HCT116 (cell line): ENCODE measurements at regions not wholly inside any gene's neighbourhood (a gene's known extent, or its start where the extent isn't known, plus 50 kb on each side); places are given as distances from the start of the nearest gene placed in this dataset.

ENCODE experiments used
- ATAC-seq: fragments of 200-7000 bp; cut with Tn5 transposase; 2 replicates; pipeline ENCODE4 v1.9.1; 2020; ENCODE audit warnings: mild to moderate bottlenecking, moderate library complexity
- BruUV-seq: library from RNA; stranded (reverse); fragments of 400-500 nt; replicated peaks from 2 replicates; lab custom pipeline; 2021; lab: Mats Ljungman, UMichigan
- CTCF ChIA-PET: fragments of 300-600 bp; sonication (Branson Sonifier 250); formaldehyde crosslinking; loops from one replicate; lab custom pipeline; 2021; ENCODE audit warnings: antibody characterized with exemption; lab: Charles Lee
- POLR2A ChIA-PET: fragments of 300-600, 350-600 bp; sonication (Branson Sonifier 250); formaldehyde crosslinking; loops from one replicate; lab custom pipeline; 2021; ENCODE audit warnings: antibody characterized with exemption; lab: Charles Lee
- RAD21 ChIA-PET, 2 experiments: fragments of 300-600 bp; sonication (Branson Sonifier 250); formaldehyde crosslinking; loops; one replicate each; lab custom pipeline; 2023; ENCODE audit warnings: low total read pairs in 2 of 2; ENCODE audit not compliant: uncharacterized antibody in 2 of 2, unreplicated experiment in 2 of 2, low non-redundant PET in 1 of 2; lab: Charles Lee
- DNase-seq: peaks from one replicate; pipeline ENCODE4 v3.0.0-alpha.2; 2010; ENCODE audit warnings: low read depth, low spot score
- H2AFZ ChIP-seq: fragments of 200-600 bp; shearing (Covaris generic), sonication (generic); 2 replicates; pipeline ENCODE4 v1.6.1; 2017; ENCODE audit warnings: low read depth, mixed run types, mixed read lengths, antibody characterized with exemption, low read length; ENCODE audit not compliant: poor library complexity, severe bottlenecking
- H3K27ac ChIP-seq: 2 replicates; pipeline ENCODE4 v1.5.1; 2012; ENCODE audit warnings: low read depth, low read length
- H3K27me3 ChIP-seq: fragments of 200-600 bp; sonication (generic); 2 replicates; pipeline ENCODE4 v1.6.1; 2016; ENCODE audit warnings: mixed run types, low read length, mixed read lengths; ENCODE audit not compliant: insufficient read depth
- H3K36me3 ChIP-seq, 2 experiments: fragments of 200-500 bp in 1 of 2; fragments of 200-600 bp in 1 of 2; sonication (Bioruptor generic) in 1 of 2; sonication (generic) in 1 of 2; 2 replicates each; pipeline versions ENCODE4 v1.5.1 to v1.6.1; 2014 to 2016; ENCODE audit warnings: low read length in 2 of 2, inconsistent platforms in 1 of 2, mixed read lengths in 1 of 2, mixed run types in 1 of 2; ENCODE audit not compliant: insufficient read depth in 2 of 2, control insufficient read depth in 1 of 2
- H3K4me1 ChIP-seq, 2 experiments: fragments of 200-600 bp in 1 of 2; sonication (generic) in 1 of 2; 2 replicates each; pipeline versions ENCODE4 v1.5.1 to v1.6.1; 2012 to 2017; ENCODE audit warnings: low read length in 2 of 2, inconsistent platforms in 1 of 2, mild to moderate bottlenecking in 1 of 2, mixed read lengths in 1 of 2, mixed run types in 1 of 2, moderate library complexity in 1 of 2; ENCODE audit not compliant: insufficient read depth in 2 of 2, control insufficient read depth in 1 of 2
- H3K4me2 ChIP-seq: fragments of 200-600 bp; sonication (generic); 2 replicates; pipeline ENCODE4 v1.6.1; 2017; ENCODE audit warnings: mixed run types, low read length, mixed read lengths
- H3K4me3 ChIP-seq, 2 experiments: fragments of 200-600 bp in 1 of 2; sonication (generic) in 1 of 2; replicated peaks in 1 of 2; 2 replicates each; pipeline ENCODE4 v1.5.1; 2011 to 2016; ENCODE audit warnings: low read length in 2 of 2, control low read depth in 1 of 2, low read depth in 1 of 2, mild to moderate bottlenecking in 1 of 2, mixed read lengths in 1 of 2, mixed run types in 1 of 2
- H3K79me2 ChIP-seq: fragments of 200-600 bp; sonication (generic); 2 replicates; pipeline ENCODE4 v1.6.1; 2017; ENCODE audit warnings: mild to moderate bottlenecking, mixed run types, low read length, moderate library complexity, mixed read lengths; ENCODE audit not compliant: insufficient read depth
- H3K9ac ChIP-seq: fragments of 200-600 bp; sonication (generic); 2 replicates; pipeline ENCODE4 v1.6.1; 2016; ENCODE audit warnings: low read length, mixed read lengths
- H3K9me2 ChIP-seq: fragments of 200-600 bp; sonication (generic), shearing (Covaris generic); 2 replicates; pipeline ENCODE4 v1.6.1; 2017; ENCODE audit warnings: mixed run types, mild to moderate bottlenecking, moderate library complexity; ENCODE audit not compliant: insufficient read depth
- H3K9me3 ChIP-seq, 2 experiments: fragments of 200-500 bp in 1 of 2; fragments of 200-600 bp in 1 of 2; sonication (Bioruptor generic) in 1 of 2; sonication (generic) in 1 of 2; 2 replicates each; pipeline ENCODE4 v1.6.1; 2014 to 2017; ENCODE audit warnings: low read length in 2 of 2, mixed read lengths in 2 of 2, inconsistent platforms in 1 of 2, low read depth in 1 of 2, mild to moderate bottlenecking in 1 of 2, mixed run types in 1 of 2, moderate library complexity in 1 of 2; ENCODE audit not compliant: control insufficient read depth in 1 of 2, insufficient read depth in 1 of 2
- H4K20me1 ChIP-seq: fragments of 200-600 bp; sonication (generic), shearing (Covaris generic); 2 replicates; pipeline ENCODE4 v1.6.1; 2017; ENCODE audit warnings: mixed run types, mild to moderate bottlenecking, moderate library complexity; ENCODE audit not compliant: insufficient read depth
- CEBPB ChIP-seq: IDR thresholded peaks from 2 replicates; pipeline ENCODE4 v1.6.1; 2012; ENCODE audit warnings: low read depth
- ELF1 ChIP-seq: IDR thresholded peaks from 2 replicates; pipeline ENCODE4 v1.6.1; 2012; ENCODE audit warnings: low read depth, borderline replicate concordance
- EZH2 ChIP-seq: fragments of 200-600 bp; sonication (generic); IDR thresholded peaks from 2 replicates; pipeline ENCODE4 v1.6.1; 2017; ENCODE audit warnings: antibody characterized with exemption, mixed run types
- POLR2A ChIP-seq: IDR thresholded peaks from 2 replicates; pipeline ENCODE4 v1.7.0; 2011; ENCODE audit warnings: borderline replicate concordance; ENCODE audit not compliant: insufficient read depth, insufficient read length; ENCODE audit errors: extremely low read depth
- RAD21 ChIP-seq: IDR thresholded peaks from 2 replicates; pipeline ENCODE4 v1.6.1; 2012; ENCODE audit warnings: low read depth, mild to moderate bottlenecking
- SP1 ChIP-seq: IDR thresholded peaks from 2 replicates; pipeline ENCODE4 v1.6.1; 2012; ENCODE audit warnings: low read depth
- YY1 ChIP-seq: IDR thresholded peaks from 2 replicates; pipeline ENCODE4 v1.6.1; 2011; ENCODE audit warnings: low read length, low read depth, moderate library complexity, mild to moderate bottlenecking; ENCODE audit not compliant: insufficient replicate concordance; ENCODE audit errors: extremely low read depth
- ZNF274 ChIP-seq: fragments of 200-500 bp; sonication (Bioruptor generic); IDR thresholded peaks from 2 replicates; pipeline ENCODE4 v1.6.1; 2014; ENCODE audit warnings: mild to moderate bottlenecking, low read depth, low read length, inconsistent platforms
- intact Hi-C: fragments of 100-400 bp; cut with micrococcal nuclease; formaldehyde crosslinking; loops from 2 replicates; pipeline ENCODE4 v1.10.0; 2022

- no peak overlapping the region for H3K27ac ChIP-seq
- POLR2A ChIA-PET, result no interaction called here
- H3K9me2 ChIP-seq, result no peaks in the 10 kb centered on the region
- no peak overlapping the region for H2AFZ ChIP-seq
- RAD21 ChIA-PET, result no interaction called here
- no peak overlapping the region for H3K4me2 ChIP-seq
- no peaks in the 10 kb centered on the region for H3K9me3 ChIP-seq
- no peaks in the 10 kb centered on the region for H3K27me3 ChIP-seq
- no peaks in the 10 kb centered on the region for H3K79me2 ChIP-seq
- no TSS peak for BruUV-seq
- no peaks in the 10 kb centered on the region for H3K4me1 ChIP-seq
- H4K20me1 ChIP-seq, result no peaks in the 10 kb centered on the region
- CTCF ChIA-PET, result no interaction called here
- no peak for TF ChIP-seq CEBPB
- TF ChIP-seq RAD21, result peak; percentile 34; the same call in 1 of the 2 replicates
- DNase-seq (no peak), ATAC-seq (0 out of 2 replicates have a peak, but pooled peaks have one; percentile 32)
- H3K4me3 ChIP-seq, result no peak overlapping the region
- H3K36me3 ChIP-seq, result no peaks in the 10 kb centered on the region
- intact Hi-C loops, result loop anchor here (10.0 kb wide), 1 partner anchor 187 kb away; no protein-coding TSS in a partner anchor
- no peak overlapping the region for H3K9ac ChIP-seq
Measured at GRCh38 chrX:112941209-112941837, 100.7 kb upstream of the AMOT start.

- Histone ChIP-seq H3K4me2 (no peak overlapping the region), H3K4me3 (no peak overlapping the region), H3K9ac (no peak overlapping the region), H3K27me3 (no peaks in the 10 kb centered on the region), H3K36me3 (no peaks in the 10 kb centered on the region), H3K4me1 (no peaks in the 10 kb centered on the region), H4K20me1 (no peaks in the 10 kb centered on the region), H3K27ac (no peak overlapping the region), H3K9me2 (no peaks in the 10 kb centered on the region), H2AFZ (no peak overlapping the region), H3K9me3 (no peaks in the 10 kb centered on the region), H3K79me2 (no peaks in the 10 kb centered on the region)
- no TSS peak for BruUV-seq
- RAD21 ChIA-PET, result no interaction called here
- POLR2A ChIA-PET, result no interaction called here
- CTCF ChIA-PET, result no interaction called here
- no peak for TF ChIP-seq YY1
- no peak for TF ChIP-seq RAD21
- no peak for TF ChIP-seq POLR2A
- no peak for TF ChIP-seq SP1
- TF ChIP-seq ZNF274, result no peak
- no peak for TF ChIP-seq EZH2
- no peak for TF ChIP-seq ELF1
- DNase-seq, result no peak
- intact Hi-C loops, result no loop called here
- ATAC-seq, result no peak
Measured at GRCh38 chrX:112935029-112935428, 94.4 kb upstream of the AMOT start.
